Suppressor macrophage treated with lipopolysaccharide for 1 hour (primary cell): ENCODE measurements at regions not wholly inside any gene's neighbourhood (a gene's known extent, or its start where the extent isn't known, plus 50 kb on each side); places are given as distances from the start of the nearest gene placed in this dataset.

ENCODE experiments used
- DNase-seq, 3 donors: peaks; one replicate each; pipeline ENCODE4 v3.0.0-alpha.2; 2020 to 2022

DNA sequence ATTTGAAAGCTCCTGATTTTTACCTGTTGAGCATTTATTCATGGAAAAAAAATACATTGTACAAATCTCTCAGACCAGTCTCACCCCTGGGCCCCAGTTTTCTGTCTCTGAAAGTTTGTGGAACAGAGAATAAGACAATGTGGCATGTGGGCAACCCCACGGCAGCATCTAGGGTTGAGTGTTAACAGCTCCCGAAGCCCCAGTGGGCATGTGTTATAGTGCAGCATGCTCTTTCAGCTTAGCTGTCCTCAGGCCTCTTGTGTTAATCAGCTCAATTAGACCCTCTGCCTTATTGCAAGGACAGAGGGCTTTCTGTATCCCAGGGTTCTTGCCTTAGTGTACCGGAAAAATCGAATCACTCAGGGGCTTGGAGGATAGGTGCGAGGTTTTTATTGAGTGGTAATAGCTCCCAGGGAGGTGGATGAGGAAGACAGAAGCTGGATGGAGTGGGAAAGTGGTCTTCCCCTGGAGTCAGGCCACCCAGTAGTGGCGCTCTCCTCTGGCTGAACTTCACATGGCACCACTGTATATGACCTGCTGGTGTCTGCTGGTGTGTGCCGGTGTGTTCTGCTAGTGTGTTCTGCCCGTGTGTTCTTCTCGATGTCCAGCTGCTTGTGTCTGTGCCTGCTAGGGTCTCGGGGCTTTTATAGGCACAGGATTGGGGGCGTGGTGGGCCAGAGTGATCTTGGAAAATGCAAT lies 382.8 kb downstream of the EPM2A start:
- DNase-seq, result no peak

DNA sequence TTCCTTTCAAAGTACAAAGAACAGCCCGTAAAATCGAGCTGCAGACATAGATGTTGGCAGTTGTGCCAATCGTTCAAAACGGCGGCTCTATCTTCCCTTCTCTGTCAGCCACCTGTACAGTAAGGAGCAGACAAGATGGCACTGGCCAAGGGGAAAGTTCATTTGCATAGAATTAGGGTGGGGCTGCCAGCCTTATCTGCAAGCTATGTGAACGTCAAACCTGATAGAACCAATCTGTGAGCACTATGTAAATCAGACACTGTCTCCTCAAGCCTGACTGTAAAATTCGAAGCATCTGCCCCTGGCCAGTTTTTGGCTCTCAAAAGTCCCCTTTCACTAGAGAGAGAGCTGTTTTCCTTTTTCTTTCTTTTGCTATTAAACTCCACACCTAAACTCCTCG lies 374.5 kb downstream of the EPM2A start:
- DNase-seq, result no peak

DNA sequence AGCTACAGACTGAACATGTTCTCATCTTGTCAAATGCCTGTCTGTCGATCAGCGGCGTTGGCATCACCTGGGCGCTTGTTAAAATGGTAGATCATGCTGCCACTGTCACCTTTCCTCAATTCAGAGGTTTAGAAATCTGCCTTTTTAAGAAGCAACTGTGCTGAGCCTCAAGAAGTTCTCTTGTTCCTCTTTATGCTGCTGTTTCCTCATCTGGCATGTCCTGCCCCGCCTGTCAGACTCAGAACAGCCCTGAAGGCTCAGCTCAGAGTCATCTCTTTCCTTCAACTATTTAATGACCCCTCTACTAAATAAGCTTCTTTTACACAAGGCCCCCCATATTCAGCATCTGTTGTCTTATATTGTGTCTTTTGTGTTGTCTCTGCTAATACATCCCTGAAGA lies 368.2 kb downstream of the EPM2A start:
- no peak for DNase-seq

DNA sequence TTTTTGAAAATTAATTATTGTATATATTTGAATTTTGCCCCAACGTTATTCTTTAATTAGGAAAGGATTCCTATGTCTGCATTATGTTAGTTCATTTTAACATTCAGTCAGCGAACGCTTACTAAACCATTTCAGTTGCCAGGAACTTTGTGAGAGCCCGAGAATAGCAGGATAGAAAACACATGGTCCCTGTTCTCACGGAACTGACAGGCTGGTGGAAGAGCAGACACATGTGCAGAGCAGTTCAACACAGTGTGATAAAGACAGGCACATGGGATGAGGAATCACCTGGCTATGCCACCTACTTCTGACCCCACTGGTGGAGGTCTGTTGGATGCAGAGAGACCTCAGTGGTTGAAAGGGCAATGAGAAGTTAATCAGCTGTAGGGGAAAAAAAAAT lies 367.2 kb downstream of the EPM2A start:
- no peak for DNase-seq

DNA sequence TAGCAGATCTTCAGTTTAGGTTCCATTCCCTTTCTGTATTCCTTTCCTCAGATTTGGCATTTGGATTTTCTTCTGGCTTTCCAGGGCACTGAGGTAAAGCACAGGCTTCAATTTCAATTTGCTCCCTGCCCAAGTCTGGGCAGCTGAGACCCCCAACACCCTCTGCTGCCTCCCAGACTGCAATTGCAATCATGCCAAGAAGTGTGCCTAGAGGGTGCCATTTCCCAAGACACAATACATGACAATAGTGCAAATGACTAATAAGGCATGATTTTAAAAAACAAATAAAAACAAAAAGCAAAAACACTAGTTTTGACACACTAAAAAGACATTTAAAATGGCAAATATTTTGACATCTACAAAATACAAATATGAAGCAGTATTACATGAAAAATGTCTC lies 364.8 kb downstream of the EPM2A start:
- no peak for DNase-seq

DNA sequence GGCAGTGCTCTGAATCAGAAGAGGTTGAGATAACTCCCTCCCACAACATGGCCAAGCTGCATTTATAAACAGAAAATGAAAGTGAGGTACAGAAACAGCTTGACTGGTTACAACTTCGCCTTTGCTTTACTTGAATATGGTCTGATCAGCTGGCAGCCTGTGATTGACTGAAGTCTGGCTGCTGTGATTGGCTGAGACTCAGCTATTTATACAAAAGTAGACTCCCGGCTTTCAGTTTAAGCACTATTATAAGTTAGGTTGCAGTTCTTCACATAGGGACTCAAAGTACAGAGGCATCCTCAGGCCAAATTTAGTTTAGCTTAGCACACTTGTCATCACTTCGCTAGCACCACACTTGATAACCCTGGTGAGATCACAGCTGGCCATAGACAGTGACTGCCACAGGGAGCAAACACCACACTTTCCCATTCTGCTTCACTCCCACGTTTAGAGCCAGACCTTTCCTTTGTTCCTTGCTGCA lies 362.6 kb downstream of the EPM2A start:
- DNase-seq, result no peak

DNA sequence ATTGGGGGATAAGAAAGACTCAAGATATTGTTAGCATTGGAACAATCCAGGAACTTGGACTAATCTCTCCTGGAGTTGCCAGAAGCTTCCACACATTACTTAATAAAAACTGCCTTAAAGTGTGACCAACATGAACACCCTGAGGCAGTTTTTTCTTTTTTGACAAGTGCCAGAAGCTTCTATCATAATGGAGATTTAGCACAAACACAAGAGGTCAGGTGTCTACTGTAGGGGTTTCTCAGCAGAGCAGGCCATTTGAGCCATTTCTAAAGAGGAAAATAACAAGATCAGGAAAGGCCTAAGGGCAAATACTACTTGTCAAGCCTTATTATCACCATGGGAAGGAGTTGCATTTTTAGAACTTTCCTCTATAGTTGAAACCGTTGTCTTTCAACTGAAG lies 361.5 kb downstream of the EPM2A start:
- no peak for DNase-seq

DNA sequence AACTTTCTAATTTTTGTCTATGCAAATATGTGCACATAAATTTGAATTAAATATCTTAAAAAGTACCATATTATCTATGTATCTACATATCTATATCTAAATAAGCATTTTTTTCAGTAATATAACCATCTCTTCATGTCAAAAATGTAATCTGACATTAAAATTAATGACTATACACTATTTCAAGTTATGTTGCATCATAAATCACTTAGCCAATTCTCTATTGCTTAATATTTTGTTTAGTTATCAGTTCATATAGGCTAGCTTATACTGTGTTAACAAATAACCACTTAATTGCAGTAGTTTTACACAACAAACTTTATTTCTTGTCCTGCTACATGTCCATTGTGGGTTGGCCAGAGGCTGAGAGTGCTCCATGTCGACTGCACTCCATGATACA lies 360.8 kb downstream of the EPM2A start:
- DNase-seq, result no peak

DNA sequence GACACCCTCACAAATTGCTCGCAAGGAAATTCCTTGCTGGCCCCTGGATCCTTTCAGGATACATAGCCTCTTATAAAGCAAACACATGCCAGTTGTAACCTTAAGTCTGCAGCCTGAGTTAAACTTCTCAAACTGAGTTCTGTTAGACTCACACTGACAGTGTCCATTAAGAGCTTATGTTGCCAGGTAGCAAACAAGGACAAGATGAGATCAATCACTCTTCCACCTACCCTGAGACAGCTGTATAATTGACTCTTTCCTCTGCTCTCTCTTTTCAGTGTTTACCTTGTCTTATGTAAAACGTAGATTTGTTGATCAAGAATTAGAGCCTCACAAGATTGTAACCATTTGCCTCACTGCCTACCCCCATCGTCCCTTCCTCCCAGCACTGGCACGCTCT lies 359.8 kb downstream of the EPM2A start:
- DNase-seq, result no peak

DNA sequence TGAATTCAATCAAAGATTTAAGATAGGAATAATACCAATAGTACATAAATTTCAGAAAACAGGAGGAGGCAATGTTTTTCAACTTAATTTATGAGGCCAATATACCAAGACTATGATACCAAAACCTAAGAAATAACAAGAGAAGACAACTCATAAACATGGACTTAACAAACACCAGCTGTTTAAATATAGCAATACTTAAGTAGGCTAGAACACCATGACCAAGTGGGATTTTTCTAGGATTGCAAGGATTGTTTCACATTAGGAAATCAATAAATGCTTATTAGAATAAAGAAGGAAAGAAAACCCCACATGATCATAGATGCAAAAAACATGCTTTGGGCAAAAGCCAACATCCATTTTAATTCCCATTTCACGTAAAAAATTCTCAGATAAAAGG lies 355.1 kb downstream of the EPM2A start:
- DNase-seq, result no peak

DNA sequence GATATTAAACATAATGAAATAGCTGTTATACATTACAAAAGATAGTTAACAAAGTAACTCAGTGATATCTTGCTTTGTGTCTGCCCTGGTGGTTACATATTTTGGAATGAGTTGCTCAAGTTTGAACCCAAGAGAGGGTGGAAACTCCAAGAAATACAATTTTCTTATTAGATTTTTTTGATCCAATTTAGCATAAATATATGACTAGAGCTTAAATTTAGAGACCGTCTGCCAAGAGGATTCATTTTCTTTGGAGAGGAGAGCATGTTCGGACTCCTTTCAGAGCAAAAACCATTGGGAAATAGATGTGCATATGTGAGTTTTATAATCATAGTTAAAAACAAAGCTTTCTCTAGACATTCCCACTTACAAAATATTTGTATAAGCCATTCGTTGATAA lies 353.4 kb downstream of the EPM2A start:
- DNase-seq, result no peak

DNA sequence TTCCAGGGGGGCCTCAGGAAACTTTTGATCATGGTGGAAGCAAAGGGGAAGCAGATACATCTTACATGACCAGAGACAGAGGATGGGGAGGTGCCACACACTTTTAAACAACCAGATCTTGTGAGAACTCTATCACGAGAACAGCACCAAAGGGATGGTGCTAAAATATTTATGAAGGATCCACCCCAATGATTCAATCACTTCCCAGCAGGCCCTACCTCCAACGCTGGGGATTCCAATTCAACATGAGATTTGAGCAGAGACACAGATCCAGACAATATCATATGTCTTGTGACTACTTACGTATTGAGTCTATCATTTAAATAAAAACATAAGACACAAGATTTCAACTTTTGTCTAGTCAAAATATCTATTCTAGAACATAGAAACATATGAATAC lies 351.9 kb downstream of the EPM2A start:
- DNase-seq, result no peak

DNA sequence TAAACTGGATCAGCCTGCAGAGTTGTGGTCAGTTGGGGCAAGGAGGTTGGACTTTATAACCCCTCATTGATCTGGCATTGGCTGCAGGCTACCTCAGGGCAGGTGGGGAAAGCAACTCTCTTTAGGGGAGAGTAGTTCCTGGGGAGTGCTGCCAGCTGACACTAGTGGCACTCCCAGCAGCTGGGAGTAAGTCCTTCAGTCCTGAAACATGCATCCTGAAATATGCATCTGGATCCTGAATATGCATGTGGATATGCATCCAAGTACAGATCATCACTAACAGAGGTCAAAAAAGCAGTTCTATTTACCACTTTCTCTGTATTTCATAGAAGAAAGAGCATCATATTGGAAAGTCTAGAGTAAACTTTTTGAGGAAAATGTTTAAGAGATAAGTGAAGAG lies 350.8 kb downstream of the EPM2A start:
- DNase-seq, result no peak

DNA sequence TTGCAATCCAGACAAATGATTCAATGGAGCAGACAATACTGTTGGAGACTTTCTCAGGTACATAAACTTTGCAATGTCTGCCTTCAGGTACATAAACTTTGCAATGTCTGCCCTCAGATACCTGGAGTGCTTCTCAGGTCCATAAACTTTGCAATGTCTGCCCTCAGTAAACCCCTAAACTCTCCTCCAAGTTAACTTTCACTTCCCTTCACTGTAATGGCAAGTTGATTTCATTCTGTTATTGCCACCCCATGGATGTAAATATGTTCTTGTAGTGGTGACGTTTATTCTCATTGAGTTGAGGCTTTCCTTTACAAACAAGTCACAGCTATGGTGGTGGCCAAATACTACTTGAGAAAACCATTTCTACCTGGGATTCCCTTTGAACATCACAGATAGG lies 338.8 kb downstream of the EPM2A start:
- no peak for DNase-seq

DNA sequence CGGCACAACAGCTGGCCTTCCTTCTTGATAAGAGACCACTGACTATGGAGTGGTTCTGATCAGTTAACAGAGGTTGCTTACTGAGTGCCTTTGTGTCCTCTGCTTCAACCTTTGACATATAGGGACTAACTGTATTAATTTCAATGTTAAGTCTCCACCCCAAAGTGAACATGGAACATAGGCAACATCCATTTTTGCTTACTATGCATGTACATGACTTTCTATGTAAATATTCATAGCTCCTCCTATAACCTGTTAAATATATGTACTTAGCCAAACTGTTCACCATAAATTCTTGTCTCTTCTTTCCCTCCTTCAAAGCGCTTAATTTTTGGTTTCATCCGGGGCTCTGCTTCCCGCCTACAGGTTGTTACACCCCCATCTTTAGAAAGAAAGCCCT lies 334.8 kb downstream of the EPM2A start:
- no peak for DNase-seq

DNA sequence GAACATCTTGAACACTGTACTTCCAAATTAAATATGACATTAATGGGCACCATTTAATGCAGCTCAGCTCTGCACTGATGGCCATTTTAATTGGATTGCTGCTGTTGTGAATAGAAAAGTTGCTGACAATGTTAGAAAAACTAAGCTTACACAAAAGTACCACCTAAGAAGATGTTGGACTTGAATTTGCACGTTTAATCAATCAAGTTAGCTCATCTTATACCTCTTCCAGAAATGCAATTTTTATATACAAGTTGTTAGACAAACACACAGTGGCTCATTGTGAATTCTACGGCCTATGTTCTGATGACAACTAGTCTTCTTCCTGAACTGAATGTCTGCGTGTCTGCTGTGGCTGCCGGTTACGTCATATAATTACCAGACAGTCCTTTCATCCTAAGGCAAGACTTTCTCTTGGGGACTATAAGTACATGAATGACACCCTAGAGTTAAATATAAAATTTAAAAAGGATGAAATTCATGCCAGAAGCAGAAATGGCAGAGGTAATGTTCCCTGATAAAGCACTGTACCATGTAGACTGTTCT lies 330.2 kb downstream of the EPM2A start:
- no peak for DNase-seq

DNA sequence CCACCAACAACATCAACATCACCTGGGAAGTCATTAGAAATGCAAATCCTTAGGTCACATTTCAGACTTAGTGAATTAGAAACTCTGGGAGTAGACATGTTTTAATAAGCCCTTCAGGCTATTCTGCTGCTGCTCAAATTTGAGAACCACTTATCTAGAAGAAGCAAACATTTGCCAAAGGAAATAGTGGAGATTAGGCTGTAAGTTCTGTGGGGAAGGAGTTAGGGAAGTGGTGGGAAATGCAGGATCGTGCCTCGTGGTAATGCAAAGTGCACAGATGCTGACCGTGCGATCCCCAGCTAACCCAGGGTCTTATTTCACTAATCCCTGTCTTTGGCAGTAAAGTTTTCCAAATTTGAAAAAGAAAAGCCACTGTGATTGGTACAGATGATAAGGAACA lies 328.5 kb downstream of the EPM2A start:
- no peak for DNase-seq

DNA sequence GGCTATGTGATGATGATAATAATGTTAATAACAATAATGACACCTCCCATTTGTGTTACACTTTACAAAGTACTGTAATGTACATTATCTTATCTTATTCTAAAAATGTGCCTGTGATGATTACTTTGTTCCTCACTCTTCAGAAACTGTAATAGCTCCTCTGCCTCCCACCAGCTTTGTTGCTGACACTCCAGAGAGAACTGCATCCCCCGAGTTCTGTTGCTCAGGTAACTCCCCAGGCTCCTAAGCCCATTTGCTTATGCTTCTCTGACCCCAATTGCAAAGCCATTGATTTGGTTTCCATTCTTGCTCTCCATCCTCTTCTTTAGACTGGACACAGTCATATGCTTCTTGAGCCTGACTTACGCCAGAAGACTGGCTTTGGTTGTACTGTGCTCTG lies 319.7 kb downstream of the EPM2A start:
- no peak for DNase-seq

DNA sequence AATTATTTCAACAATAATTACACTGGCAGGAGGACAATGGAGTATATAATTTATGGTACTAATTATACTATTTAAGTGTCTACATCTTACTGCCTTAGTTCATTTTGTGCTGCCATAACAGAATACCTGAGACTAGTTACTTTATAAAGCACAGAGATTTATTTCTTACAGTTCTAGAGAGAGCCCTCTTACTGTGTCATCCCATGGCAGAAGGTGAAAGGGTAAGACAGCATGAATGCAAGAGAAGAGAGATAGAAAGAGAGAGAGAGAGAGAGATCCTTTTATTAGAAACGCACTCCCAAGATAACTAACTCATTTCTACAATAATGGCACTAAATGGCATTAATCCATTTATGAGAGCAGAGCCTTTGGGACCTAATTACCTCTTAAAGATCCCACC lies 314.7 kb downstream of the EPM2A start:
- no peak for DNase-seq

DNA sequence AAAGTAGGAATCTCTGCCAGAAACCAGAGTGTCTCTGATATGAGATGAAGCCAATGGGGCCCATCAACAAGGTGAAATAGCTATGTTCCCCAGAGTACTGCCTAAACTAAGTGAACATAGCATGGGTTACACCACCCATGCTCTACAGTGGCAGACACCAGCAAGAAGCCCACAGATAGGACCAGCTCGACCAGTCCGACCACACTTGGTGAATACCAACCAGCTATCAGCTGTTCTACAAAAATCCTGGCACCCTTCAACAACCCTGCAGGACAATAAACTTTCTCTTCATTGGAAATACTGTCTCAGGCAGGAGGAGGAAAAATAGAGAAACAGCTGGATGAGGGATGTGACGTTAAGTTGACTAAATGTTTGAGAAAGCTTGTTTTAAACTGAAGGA lies 311.4 kb downstream of the EPM2A start:
- DNase-seq, result no peak

DNA sequence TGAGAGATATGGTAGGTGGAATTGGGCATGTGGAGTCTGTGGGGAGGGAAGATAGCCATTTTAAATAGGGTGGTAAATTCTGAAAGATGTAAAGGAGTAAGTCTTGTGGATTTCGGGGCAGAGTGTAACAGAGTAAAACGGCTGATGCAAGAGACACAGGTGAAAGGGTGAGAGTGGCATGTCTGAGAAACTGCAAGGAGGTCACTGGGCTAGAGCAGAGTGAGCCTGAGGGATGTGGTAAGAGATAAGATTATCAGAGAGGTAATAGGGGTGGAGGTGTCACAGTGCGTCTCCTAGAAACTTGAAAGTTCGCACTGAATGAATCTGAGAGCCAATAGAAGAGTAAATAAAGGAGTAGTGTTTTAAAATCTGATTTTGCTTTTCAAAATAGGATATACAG lies 308.1 kb downstream of the EPM2A start:
- DNase-seq, result no peak

DNA sequence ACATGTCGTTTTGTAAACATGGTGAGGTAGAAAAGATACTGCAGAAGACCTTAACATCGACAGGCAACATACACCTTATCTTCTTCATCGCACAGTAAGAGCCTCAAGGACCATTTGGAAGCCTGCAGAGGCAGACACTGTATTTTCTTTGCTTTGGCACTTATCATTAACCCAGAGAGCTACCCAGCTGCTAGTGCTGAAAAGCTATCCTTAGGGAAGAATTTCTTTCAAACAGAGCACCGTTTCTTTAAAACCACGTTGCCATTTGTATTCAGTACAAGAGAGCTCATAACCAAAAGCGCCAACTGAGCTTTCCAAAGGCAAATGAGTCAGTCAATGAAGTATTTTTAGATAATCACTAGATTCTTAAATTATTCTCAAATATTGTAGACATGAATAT lies 306.6 kb downstream of the EPM2A start:
- no peak for DNase-seq

DNA sequence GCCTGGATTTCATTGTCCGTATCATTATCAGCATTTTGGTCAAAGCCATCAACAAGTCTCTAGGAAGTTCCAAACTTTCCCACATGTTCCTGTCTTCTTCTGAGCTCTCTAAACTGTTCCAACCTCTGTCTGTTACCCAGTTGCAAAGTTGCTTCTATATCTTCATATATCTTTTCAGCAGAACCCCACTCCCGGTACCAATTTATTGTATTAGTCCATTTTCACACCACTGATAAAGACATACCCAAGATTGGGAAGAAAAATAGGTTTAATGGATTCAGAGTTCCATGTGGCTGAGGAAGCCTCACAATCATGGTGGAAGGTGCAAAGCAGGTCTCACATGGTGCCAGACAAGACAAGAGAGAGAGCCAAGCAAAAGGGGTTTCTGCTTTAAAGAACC lies 293.2 kb downstream of the EPM2A start:
- no peak for DNase-seq

DNA sequence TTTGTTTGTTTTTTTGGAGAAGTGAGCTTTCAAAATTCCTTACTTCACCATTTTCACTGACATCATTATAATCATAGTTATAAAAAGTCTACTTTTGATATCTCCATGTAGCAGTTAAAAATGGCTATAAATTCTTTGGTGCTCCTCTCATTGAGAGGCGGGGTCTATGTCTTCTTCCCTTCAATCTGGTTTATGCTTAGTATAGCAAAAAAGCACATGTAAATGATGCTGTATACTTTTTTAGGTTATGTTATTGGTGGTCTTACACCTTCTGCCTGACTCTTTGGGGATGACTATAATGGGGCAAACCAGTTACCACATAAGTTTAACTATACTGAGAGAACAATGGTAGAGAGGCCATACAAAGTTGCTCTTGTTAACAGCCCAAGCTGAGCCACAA lies 289.6 kb downstream of the EPM2A start:
- no peak for DNase-seq

DNA sequence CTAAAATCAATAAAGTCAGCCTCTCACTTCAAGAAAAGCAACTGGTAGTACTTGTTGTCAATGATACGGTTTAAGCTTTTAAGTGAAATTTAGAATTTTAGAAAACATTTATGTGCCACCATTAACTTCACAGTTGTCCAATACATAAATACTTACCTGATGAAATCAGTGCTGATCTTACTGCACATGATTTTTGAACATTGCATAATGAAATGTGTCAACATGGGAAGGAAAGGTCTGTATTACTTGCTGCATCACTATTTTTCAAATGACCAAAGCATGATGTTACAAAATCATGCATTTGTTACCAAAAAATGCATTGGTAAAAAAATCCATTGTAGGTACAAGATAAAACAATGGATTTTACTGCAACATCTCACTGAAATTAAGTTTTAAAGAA lies 284.3 kb downstream of the EPM2A start:
- DNase-seq, result no peak
